GM12878 (cell line): ENCODE measurements at regions not wholly inside any gene's neighbourhood (a gene's known extent, or its start where the extent isn't known, plus 50 kb on each side); places are given as distances from the start of the nearest gene placed in this dataset.

Source experiments
- ATAC-seq: fragments of 200-7000 bp; cut with Tn5 transposase; 3 replicates; pipeline ENCODE4 v1.9.1; 2020; ENCODE audit warnings: mild to moderate bottlenecking, moderate library complexity
- BruUV-seq: library from RNA; stranded (reverse); fragments of 400-500 nt; replicated peaks from 2 replicates; lab custom pipeline; 2021; lab: Mats Ljungman, UMichigan
- CTCF ChIA-PET: fragments of 300-600 bp; sonication (Branson Sonifier 250); formaldehyde crosslinking; extraction: SDS; loops from one replicate; lab custom pipeline; 2021; ENCODE audit warnings: inconsistent platforms; lab: Yijun Ruan, JAX
- POLR2A ChIA-PET: fragments of 350-600 bp; formaldehyde crosslinking; extraction: SDS; loops from one replicate; lab custom pipeline; 2021; ENCODE audit warnings: inconsistent platforms; lab: Charles Lee
- RAD21 ChIA-PET: fragments of 300-600 bp; sonication (Branson Sonifier 250); formaldehyde crosslinking; loops from one replicate; lab custom pipeline; 2023; ENCODE audit warnings: antibody characterized with exemption; ENCODE audit not compliant: unreplicated experiment; lab: Charles Lee
- SMC1A ChIA-PET: fragments of 300-600 bp; sonication (Branson Sonifier 250); formaldehyde crosslinking; loops from one replicate; lab custom pipeline; 2023; ENCODE audit not compliant: unreplicated experiment, uncharacterized antibody; lab: Charles Lee
- DNase-seq: peaks from one replicate; pipeline ENCODE4 v3.0.0-alpha.2; 2011; ENCODE audit warnings: low read depth, low spot score
- FAIRE-seq: peaks from 3 replicates; lab custom pipeline; 2011; peaks lifted over from hg19 to GRCh38; lab: Jason Lieb, UNC
- H2AFZ ChIP-seq: 2 replicates; pipeline ENCODE4 v1.6.0; 2011; ENCODE audit warnings: low read depth, low read length, control low read depth; ENCODE audit not compliant: control insufficient read depth
- H3K27ac ChIP-seq: 2 replicates; pipeline ENCODE4 v1.5.1; 2011; ENCODE audit warnings: control low read depth; ENCODE audit not compliant: control insufficient read depth, insufficient read depth
- H3K27me3 ChIP-seq, 2 experiments: replicated peaks in 1 of 2; 2 replicates each; pipeline versions ENCODE4 v1.6.0 to v1.6.1; 2011; ENCODE audit warnings: low read length in 1 of 2; ENCODE audit not compliant: control insufficient read depth in 2 of 2, insufficient read depth in 2 of 2
- H3K36me3 ChIP-seq, 2 experiments: 2 replicates each; pipeline ENCODE4 v1.5.1; 2011; ENCODE audit warnings: low read length in 1 of 2; ENCODE audit not compliant: control insufficient read depth in 2 of 2, insufficient read depth in 2 of 2
- H3K4me1 ChIP-seq: 2 replicates; pipeline ENCODE4 v1.6.1; 2011; ENCODE audit warnings: mild to moderate bottlenecking, low read length, moderate library complexity, mixed read lengths; ENCODE audit not compliant: control insufficient read depth, insufficient read depth
- H3K4me2 ChIP-seq: 2 replicates; pipeline ENCODE4 v1.6.0; 2011; ENCODE audit warnings: control low read depth; ENCODE audit not compliant: control insufficient read depth, insufficient read depth
- H3K4me3 ChIP-seq: fragments of 200-600 bp; sonication (generic); 2 replicates; pipeline ENCODE4 v1.5.1; 2016
- H3K79me2 ChIP-seq: 2 replicates; pipeline ENCODE4 v1.6.0; 2011; ENCODE audit warnings: low read length; ENCODE audit not compliant: control insufficient read depth, insufficient read depth
- H3K9ac ChIP-seq: 2 replicates; pipeline ENCODE4 v1.8.0; 2011; ENCODE audit warnings: low read length, control low read depth, mixed read lengths; ENCODE audit not compliant: control insufficient read depth, insufficient read depth
- H3K9me3 ChIP-seq: replicated peaks from 3 replicates; pipeline ENCODE4 v1.5.1; 2011; ENCODE audit warnings: mild to moderate bottlenecking, low read length; ENCODE audit not compliant: control insufficient read depth, insufficient read depth
- H4K20me1 ChIP-seq: 2 replicates; pipeline ENCODE4 v1.6.0; 2011; ENCODE audit not compliant: control insufficient read depth, insufficient read depth
- NFIC ChIP-seq: IDR thresholded peaks from 2 replicates; pipeline ENCODE4 v1.6.1; 2012; ENCODE audit warnings: low read depth, mild to moderate bottlenecking, inconsistent platforms, low read length, moderate library complexity
- RCOR1 ChIP-seq: conservative IDR thresholded peaks from 2 replicates; pipeline ENCODE4 v1.6.1; 2012; ENCODE audit warnings: low read depth, low read length, improper control_type of control experiment
- SMAD1 ChIP-seq: fragments of 450-650 bp; IDR thresholded peaks from 2 replicates; pipeline ENCODE4 v1.6.1; 2018; ENCODE audit warnings: mild to moderate bottlenecking, low read depth; ENCODE audit not compliant: partially characterized antibody
- SMAD5 ChIP-seq: IDR thresholded peaks from 2 replicates; pipeline ENCODE4 v1.6.1; 2016; ENCODE audit warnings: antibody characterized with exemption, low read depth
- ZNF207 ChIP-seq: fragments of 450-650 bp; IDR thresholded peaks from 2 replicates; pipeline ENCODE4 v1.6.1; 2014; ENCODE audit warnings: antibody characterized with exemption, mild to moderate bottlenecking, borderline replicate concordance
- WGBS: methylation state at CpG from one replicate; pipeline ENCODE4 v1.1.6; 2016; ENCODE audit warnings: low lambda C conversion rate; ENCODE audit not compliant: insufficient replicate concordance, insufficient coverage; ENCODE audit errors: missing lambda C conversion rate; 5-methylcytosine and 5-hydroxymethylcytosine counted together
- in situ Hi-C: fragments of 300-500 bp; cut with MboI; formaldehyde crosslinking; loops from 9 replicates; pipeline ENCODE4 v1.14.3; 2018; ENCODE audit warnings: mixed read lengths
- intact Hi-C: fragments of 100-400 bp; cut with micrococcal nuclease; formaldehyde crosslinking; loops from one replicate; pipeline ENCODE4 v1.14.2; 2022; ENCODE audit not compliant: unreplicated experiment
- TF ChIP-seq, protein P1 (sequence below): fragments of 450-650 bp; IDR thresholded peaks from 2 replicates; pipeline ENCODE4 v1.6.1; 2017; ENCODE audit warnings: antibody characterized with exemption, mild to moderate bottlenecking, moderate library complexity

DNA sequence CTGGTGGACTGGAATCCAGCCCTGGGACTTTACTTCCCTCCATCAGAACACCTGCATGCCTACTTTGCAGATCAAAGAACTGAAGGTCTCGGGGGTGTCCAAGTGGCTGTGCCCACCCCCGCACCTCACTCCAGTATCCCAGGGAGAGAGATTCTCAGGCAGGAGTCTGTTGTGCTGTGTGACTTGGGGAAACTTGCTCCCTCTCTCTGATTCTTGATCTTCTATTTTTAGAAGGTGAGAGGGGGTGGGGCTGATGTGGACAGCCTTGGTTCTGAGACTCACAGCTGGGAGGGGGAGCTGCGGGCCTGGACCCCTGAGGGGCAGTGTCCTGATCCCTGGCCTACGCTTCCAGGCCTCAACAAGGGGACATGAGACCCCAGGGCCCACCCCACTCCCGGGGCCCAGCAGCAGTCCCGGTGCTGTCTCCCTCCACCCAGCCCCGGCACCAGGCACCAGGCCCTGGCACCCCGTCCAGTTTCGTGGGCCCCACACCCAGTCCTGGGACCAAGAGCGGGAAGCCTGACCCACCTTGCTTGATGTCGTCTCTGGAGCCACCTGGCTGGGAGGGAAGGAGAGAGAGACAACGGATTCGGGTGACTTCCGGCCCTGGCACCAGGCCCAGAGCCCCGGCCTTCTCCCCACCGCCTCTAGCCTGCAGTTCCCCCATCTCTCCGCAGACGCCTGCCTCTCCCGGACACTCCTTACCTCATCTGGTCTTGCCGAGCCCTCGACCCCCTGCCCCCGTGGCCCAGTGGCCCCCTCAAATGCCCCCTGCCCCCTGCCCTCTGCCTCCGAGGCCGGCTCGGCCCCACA lies 74.0 kb upstream of the SPTLC1 start:
- POLR2A ChIA-PET, result no interaction called here
- DNase-seq, result no peak

More for the DNA sequence above, 74.0 kb upstream of the SPTLC1 start:
- no peaks in the 10 kb centered on the region for H3K79me2 ChIP-seq
- no peak overlapping the region for H3K9ac ChIP-seq
- H4K20me1 ChIP-seq, result no peaks in the 10 kb centered on the region
- ChIA-PET SMC1A (no interaction called here), RAD21 (no interaction called here), CTCF (interaction anchor here (2.3 kb wide), 1 partner anchor 49 kb away, joined by 8 read pairs; no protein-coding TSS in a partner anchor)
- intact Hi-C loops (no loop called here), in situ Hi-C loops (no loop called here)
- H3K36me3 ChIP-seq, result no peaks in the 10 kb centered on the region
- H3K4me3 ChIP-seq, result no peak overlapping the region
- no peak for FAIRE-seq
- no TSS peak for BruUV-seq
- no peaks in the 10 kb centered on the region for H3K9me3 ChIP-seq
- no peaks in the 10 kb centered on the region for H3K27me3 ChIP-seq
- H2AFZ ChIP-seq, result no peak overlapping the region
- 56% methylated on average over 17 of the region's 25 CpGs for WGBS
- H3K4me1 ChIP-seq, result peaks cover 4% of the 10 kb centered on the region
- no peak overlapping the region for H3K27ac ChIP-seq
- no peak overlapping the region for H3K4me2 ChIP-seq
- TF ChIP-seq, protein P1, sequence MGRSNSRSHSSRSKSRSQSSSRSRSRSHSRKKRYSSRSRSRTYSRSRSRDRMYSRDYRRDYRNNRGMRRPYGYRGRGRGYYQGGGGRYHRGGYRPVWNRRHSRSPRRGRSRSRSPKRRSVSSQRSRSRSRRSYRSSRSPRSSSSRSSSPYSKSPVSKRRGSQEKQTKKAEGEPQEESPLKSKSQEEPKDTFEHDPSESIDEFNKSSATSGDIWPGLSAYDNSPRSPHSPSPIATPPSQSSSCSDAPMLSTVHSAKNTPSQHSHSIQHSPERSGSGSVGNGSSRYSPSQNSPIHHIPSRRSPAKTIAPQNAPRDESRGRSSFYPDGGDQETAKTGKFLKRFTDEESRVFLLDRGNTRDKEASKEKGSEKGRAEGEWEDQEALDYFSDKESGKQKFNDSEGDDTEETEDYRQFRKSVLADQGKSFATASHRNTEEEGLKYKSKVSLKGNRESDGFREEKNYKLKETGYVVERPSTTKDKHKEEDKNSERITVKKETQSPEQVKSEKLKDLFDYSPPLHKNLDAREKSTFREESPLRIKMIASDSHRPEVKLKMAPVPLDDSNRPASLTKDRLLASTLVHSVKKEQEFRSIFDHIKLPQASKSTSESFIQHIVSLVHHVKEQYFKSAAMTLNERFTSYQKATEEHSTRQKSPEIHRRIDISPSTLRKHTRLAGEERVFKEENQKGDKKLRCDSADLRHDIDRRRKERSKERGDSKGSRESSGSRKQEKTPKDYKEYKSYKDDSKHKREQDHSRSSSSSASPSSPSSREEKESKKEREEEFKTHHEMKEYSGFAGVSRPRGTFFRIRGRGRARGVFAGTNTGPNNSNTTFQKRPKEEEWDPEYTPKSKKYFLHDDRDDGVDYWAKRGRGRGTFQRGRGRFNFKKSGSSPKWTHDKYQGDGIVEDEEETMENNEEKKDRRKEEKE, result no peak
- TF ChIP-seq SMAD1, result no peak
- no peak for TF ChIP-seq RCOR1
- no peak for TF ChIP-seq SMAD5
- TF ChIP-seq ZNF207, result no peak
- no peak for TF ChIP-seq NFIC
- ATAC-seq, result no peak
